ENCODE measurements at regions not wholly inside any gene's neighbourhood (a gene's known extent, or its start where the extent isn't known, plus 50 kb on each side); places are given as distances from the start of the nearest gene placed in this dataset.

DNA sequence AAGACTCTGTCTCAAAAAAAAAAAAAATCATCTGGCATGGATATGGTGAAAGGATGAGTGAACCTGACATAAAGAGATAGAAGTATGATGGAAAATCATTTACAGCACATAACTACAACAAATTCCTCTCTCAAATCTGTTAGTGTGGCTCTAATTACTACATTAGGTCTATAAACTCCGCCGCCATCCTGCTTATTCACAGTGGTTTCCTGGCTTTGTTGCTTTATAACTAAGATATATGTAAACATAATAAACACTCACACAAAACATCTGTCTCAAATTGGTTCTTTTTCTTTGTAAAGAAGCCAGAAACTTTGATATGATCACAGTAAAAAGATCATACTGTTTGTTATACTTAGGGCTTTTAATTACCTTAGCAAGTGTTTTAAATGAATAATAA, 412.6 kb upstream of the FAM98A start:
- TF ChIP-seq, protein P1, sequence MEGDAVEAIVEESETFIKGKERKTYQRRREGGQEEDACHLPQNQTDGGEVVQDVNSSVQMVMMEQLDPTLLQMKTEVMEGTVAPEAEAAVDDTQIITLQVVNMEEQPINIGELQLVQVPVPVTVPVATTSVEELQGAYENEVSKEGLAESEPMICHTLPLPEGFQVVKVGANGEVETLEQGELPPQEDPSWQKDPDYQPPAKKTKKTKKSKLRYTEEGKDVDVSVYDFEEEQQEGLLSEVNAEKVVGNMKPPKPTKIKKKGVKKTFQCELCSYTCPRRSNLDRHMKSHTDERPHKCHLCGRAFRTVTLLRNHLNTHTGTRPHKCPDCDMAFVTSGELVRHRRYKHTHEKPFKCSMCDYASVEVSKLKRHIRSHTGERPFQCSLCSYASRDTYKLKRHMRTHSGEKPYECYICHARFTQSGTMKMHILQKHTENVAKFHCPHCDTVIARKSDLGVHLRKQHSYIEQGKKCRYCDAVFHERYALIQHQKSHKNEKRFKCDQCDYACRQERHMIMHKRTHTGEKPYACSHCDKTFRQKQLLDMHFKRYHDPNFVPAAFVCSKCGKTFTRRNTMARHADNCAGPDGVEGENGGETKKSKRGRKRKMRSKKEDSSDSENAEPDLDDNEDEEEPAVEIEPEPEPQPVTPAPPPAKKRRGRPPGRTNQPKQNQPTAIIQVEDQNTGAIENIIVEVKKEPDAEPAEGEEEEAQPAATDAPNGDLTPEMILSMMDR (IDR thresholded peaks at IDR 0.05; ENCODE audit: low read depth, low read length), result no peak
- TF ChIP-seq EZH2phosphoT487 (IDR thresholded peaks at IDR 0.05; ENCODE audit: low read depth), result no peak

Data from OCI-LY3 (cell line).